ENCODE measurements at regions not wholly inside any gene's neighbourhood (a gene's known extent, or its start where the extent isn't known, plus 50 kb on each side); places are given as distances from the start of the nearest gene placed in this dataset.
A peak's percentile ranks its signal among the peaks of the same experiment; 100 is the strongest.
"Not testable (repeated sequence)": the region's sequence is repeated elsewhere in the genome, so short reads cannot be mapped to it uniquely, and the experiment has no call there.

- peak in 2 of 3 donors; percentile 72 to 88 for DNase-seq (ENCODE audit: low read depth in 2 of 3, low spot score in 2 of 3)
Observed at GRCh38 chr1:234962340-234962989, 166.2 kb downstream of the TOMM20 start.

GRCh38 chr1:234961456-234962339 is 166.9 kb downstream of the TOMM20 start:
- peak in 1 of 3 donors; percentile 59 for DNase-seq (ENCODE audit: low read depth in 2 of 3, low spot score in 2 of 3)

- no peak for DNase-seq (ENCODE audit: low read depth in 2 of 3, low spot score in 2 of 3)
Observed at GRCh38 chr1:234960722-234961455, 167.7 kb downstream of the TOMM20 start.

- no peak for DNase-seq (ENCODE audit: low read depth in 2 of 3, low spot score in 2 of 3)
Observed at GRCh38 chr1:234958706-234959657, 169.7 kb downstream of the TOMM20 start.

GRCh38 chr1:234958066-234958705 is 170.5 kb downstream of the TOMM20 start:
- no peak for DNase-seq (ENCODE audit: low read depth in 2 of 3, low spot score in 2 of 3)

- no peak for DNase-seq (ENCODE audit: low read depth in 2 of 3, low spot score in 2 of 3)
Observed at GRCh38 chr1:234957330-234958065, 171.1 kb downstream of the TOMM20 start.

- DNase-seq (ENCODE audit: low read depth in 2 of 3, low spot score in 2 of 3) = peak in 1 of 3 donors; percentile 36
Observed at GRCh38 chr1:234956821-234957329, 171.8 kb downstream of the TOMM20 start.

- peak in 1 of 3 donors; percentile 32 for DNase-seq (ENCODE audit: low read depth in 2 of 3, low spot score in 2 of 3)
Observed at GRCh38 chr1:234955107-234955731, 173.4 kb downstream of the TOMM20 start.

- DNase-seq (ENCODE audit: low read depth in 2 of 3, low spot score in 2 of 3) = no peak
Observed at GRCh38 chr1:234954613-234955012, 174.0 kb downstream of the TOMM20 start.

GRCh38 chr1:234953655-234954405 is 174.8 kb downstream of the TOMM20 start:
- DNase-seq (ENCODE audit: low read depth in 2 of 3, low spot score in 2 of 3) = no peak

GRCh38 chr1:234950598-234950997 is 178.0 kb downstream of the TOMM20 start:
- no peak for DNase-seq (ENCODE audit: low read depth in 2 of 3, low spot score in 2 of 3)

GRCh38 chr1:234949528-234949927 is 179.1 kb downstream of the TOMM20 start:
- not testable (repeated sequence) for DNase-seq (ENCODE audit: low read depth in 2 of 3, low spot score in 2 of 3)

- DNase-seq (ENCODE audit: low read depth in 2 of 3, low spot score in 2 of 3) = peak in 1 of 3 donors; percentile 85
Observed at GRCh38 chr1:234944439-234945344, 183.9 kb downstream of the TOMM20 start.

- no peak for DNase-seq (ENCODE audit: low read depth in 2 of 3, low spot score in 2 of 3)
Observed at GRCh38 chr1:234943836-234944402, 184.7 kb downstream of the TOMM20 start.

- DNase-seq (ENCODE audit: low read depth in 2 of 3, low spot score in 2 of 3) = peak in 1 of 3 donors; percentile 50
Observed at GRCh38 chr1:234942879-234943506, 185.6 kb downstream of the TOMM20 start.

GRCh38 chr1:234942012-234942332 is 186.7 kb downstream of the TOMM20 start:
- DNase-seq (ENCODE audit: low read depth in 2 of 3, low spot score in 2 of 3) = no peak
